ENCODE measurements at regions not wholly inside any gene's neighbourhood (a gene's known extent, or its start where the extent isn't known, plus 50 kb on each side); places are given as distances from the start of the nearest gene placed in this dataset.
"Not testable (repeated sequence)": the region's sequence is repeated elsewhere in the genome, so short reads cannot be mapped to it uniquely, and the experiment has no call there.

- no peak for DNase-seq
Measured at GRCh38 chr13:58379221-58379620, 747.7 kb downstream of the PCDH17 start.

DNA sequence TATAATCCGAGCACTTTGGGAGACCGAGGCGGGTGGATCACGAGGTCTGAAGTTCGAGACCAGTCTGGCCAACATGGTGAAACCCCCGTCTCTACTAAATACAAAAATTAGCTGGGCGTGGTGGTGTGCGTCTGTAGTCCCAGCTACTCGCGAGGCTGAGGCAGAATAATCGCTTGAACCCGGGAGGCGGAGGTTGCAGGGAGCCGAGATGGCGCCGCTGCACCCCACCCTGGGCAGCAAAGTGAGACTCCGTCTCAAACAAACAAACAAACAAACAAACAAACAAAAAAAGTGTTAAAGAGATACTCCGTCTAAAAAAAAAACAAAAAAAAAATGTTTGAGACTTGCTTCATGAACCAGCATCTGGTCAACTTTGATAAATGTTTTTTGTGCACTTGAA lies 753.8 kb downstream of the PCDH17 start:
- not testable (repeated sequence) for DNase-seq

GRCh38 chr13:58397596-58398387 lies 766.2 kb downstream of the PCDH17 start:
- DNase-seq, result no peak

DNA sequence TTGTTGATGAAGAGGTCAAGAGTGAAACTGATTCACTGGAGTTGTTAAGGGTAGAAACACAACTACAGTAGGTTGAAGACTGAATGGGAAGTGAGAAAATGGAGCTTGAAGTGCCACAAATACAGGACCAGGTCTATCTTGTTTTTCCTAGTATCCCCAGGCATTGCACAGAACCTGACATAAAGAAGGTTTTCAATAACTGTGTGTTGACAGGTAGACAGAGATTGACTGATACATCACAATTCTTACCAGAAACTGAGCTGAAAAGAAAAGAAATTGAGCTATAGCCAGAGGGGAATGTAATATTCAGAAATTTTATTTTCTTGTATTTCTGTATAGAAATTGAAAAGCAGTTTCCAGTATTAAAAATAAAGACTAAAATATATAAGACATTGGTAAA lies 767.7 kb downstream of the PCDH17 start:
- no peak for DNase-seq

DNA sequence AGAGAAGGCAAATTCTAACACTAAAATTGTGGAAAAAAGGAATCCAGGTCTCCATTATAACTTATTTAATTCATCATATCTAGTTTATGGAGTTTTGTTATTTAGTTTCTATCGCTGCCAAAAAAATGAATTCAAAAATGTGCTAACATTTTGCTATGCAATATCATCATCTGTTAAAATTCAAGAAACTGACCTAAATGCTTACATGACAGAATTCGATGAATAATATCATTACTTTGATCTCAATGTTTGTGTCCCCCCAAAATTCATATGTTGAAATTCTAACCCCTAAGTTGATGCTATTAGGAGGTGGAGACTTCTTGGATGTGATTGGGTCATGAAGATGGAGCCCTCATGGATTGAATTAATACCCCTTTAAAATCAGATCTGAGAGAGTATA lies 775.0 kb downstream of the PCDH17 start:
- DNase-seq, result no peak

GRCh38 chr13:58429917-58430316 lies 798.4 kb downstream of the PCDH17 start:
- no peak for DNase-seq

DNA sequence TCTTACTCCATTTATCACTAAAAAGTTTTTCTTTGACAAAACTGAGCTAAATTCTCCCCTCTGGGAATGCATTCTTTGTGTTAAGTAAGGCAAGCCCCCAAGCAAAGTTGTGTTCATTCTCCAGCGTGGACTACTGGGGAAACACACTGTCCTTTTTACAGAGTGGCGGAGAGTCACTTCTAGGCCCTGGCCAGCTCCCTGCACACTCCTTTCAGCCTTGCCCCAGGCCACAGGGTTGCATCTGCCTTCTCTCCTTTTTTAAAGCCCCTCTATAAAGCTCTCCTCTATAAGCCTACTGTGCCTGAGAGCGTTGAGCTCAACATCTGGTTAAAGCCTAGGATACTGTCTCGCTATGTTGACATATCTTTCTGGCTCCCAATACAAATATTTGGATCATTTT lies 803.4 kb downstream of the PCDH17 start:
- no peak for DNase-seq

- DNase-seq, result no peak
Measured at GRCh38 chr13:58437427-58437826, 805.9 kb downstream of the PCDH17 start.

- DNase-seq, result no peak
Measured at GRCh38 chr13:58446979-58447378, 815.4 kb downstream of the PCDH17 start.

GRCh38 chr13:58452123-58452623 lies 820.6 kb downstream of the PCDH17 start:
- no peak for DNase-seq

DNA sequence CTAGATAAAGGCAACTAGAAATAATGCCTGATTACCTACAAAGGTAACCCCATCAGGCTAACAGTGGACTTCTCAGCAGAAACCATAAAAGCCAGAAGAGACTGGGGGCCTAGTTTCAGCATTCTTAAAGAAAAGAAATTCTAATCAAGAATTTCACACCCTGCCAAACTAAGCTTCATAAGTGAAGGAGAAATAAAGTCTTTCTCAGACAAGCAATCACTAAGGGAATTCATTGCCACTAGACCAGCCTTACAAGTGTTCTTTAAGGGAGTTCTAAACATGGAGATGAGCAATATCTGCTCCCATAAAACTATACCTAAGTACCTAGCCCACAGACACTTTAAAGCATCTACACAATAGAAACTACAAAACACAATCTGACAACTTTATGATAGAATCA lies 823.5 kb downstream of the PCDH17 start:
- DNase-seq, result no peak

GRCh38 chr13:58461217-58461616 lies 829.7 kb downstream of the PCDH17 start:
- no peak for DNase-seq

DNA sequence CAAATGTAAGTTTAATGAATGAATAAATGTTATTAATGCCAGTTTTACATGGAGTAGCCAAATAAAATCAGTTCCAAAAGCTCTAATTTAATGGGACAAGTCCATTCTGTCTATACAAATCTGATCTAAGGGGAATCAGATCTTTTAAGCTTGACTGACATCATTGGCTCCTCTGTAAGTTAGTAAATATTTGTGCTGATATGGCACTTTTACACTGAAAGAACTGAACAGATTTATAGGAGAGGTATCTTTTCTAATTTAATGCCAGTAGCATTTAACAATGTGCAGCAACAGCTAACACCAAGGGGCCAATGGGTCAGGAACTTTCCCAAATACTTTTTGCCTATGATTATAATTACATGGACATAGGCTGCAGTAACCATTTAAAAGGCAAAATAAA lies 832.3 kb downstream of the PCDH17 start:
- DNase-seq, result no peak

DNA sequence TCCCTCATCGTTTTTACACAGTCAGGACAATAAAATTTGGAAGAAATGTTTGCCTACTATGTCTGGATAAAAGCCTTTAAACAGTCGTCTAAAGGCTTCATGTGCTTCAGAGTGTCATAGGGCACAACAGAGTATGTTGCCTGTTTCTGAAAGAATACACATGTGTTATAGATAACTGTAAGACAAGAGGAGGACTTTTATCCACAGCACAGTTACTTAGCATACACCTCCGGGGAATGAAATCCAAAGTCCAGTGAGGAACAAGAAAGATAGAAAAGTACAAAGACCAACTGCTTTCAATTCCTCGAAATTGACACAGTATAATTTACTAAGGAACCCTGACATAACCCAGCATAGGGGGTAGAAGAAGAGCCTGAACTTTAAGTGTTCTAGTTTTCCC lies 835.6 kb downstream of the PCDH17 start:
- no peak for DNase-seq

GRCh38 chr13:58472483-58472882 lies 840.9 kb downstream of the PCDH17 start:
- no peak for DNase-seq

DNA sequence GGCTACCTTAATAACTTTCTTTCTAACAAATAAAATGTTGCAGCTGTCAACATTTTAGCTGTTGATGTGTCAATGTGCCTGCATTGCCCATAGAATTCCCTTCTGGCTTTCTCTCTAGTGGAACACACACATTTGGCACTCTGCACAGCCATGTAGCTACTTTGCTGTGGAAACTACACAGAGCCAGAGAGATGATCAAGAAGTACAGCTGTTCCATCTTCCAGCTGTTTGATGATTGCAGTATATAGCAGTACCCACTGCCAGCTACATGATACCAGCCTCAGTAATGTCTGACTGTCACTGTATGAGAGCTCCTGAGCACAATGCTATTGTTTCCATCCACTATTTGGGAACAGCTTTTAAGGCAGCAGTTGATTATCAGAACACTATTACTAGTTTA lies 843.0 kb downstream of the PCDH17 start:
- no peak for DNase-seq

DNA sequence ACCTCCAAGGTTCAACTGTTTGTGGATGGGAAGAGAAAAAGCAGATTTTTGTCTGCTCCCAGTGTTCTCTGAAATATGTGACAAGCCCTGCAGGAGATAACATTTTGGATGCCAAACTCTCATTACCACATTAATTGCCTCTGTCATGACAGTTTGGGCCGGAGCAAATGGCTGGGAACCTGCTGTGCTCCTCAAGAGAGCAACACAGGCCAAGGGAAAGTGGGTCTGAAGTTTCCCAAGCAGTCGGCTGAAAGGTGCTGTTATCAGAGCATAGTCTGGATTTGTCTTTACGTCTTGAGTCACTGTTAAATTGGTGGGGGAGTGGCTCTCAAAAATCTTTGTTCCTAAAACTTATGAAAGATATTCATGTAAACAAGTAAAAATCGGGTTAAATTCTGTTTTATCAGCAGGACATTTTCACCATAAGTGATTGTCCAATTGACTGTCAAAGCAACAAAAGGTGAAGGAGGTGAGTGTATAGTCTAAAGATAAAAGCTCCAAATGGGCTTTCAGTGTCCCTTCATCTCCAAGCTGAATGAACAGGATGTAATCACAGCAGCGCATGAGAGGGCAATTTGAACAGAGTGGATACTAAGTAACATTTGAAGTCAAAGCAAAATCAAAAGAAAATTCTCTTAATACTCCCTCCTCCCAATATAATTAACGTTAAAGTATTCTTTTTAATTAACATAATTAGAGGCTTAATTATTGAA lies 844.8 kb downstream of the PCDH17 start:
- DNase-seq, result no peak

DNA sequence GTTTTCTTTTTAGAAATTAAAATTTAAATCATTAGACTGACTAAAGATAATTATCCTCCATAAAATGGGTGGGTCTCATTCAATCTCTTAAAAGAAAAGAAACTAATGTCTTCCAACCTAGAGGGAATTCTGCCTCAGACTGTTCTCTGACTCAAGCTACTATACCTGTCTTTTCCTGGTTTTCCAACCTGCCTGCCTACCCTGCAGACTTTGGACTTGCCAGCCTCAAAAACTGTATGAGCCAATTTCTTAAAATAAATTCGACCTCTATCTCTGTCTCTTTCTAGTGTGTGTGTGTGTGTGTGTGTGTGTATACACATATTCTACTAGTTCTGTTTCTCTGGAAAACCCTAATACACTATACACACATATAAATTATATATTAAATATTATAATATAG lies 847.3 kb downstream of the PCDH17 start:
- no peak for DNase-seq

DNA sequence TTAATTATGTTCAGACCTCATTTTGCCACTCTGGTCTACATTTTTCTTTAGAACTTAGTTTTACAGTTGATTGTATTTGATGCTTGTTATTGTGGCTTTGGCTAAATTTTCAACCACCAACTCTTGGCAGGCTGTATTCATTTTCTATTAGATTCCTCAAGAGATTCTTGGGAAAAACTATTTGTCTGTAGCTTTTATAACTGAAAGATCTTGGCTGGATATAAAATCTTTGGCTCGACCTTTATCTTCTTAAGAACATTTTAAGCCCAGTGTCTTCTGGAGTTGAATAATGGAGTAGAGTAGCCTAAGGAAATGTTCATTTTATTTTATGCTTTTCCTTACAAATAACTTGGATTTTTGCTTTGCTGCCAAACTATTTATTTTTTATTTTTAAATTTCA lies 848.5 kb downstream of the PCDH17 start:
- DNase-seq, result no peak

DNA sequence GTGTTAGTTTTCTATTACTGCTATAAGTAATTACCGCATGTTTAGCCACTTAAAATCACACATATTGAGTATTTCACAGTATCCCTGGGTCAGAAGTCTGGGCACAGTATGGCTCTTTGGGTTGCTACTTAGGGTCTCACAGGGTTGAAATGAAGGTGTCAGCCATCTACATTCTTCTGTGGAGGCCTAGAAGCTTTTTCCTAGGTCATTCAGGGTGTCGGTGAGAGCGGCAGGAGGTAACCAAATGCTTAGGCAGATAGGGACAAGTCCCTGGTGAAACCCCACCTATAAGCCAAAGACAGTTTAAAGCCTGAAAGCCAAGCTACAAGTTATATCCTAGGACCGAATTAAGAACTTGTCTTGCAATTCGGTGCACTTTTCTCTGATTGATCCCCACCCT lies 856.7 kb downstream of the PCDH17 start:
- no peak for DNase-seq

- no peak for DNase-seq
Measured at GRCh38 chr13:58495668-58496067, 864.1 kb downstream of the PCDH17 start.

DNA sequence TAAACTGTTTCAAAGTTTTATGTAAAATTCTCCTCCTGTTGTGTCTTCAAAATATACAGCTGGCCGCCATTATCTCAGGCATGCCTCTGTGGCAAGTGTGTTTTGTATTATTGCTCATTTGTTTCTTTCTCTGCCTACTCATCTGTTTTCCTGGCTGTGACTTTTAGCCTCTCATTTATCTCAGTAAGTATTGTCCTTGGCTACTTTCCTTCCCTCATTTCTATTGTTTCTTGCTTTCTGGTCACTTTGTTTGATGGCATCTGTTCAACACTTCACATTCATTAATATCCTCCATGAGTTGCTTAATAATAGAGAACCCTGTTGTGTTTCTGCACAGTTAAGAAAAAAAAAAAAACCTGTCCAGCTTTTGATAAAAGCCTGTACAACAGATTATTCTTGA lies 869.4 kb downstream of the PCDH17 start:
- no peak for DNase-seq

DNA sequence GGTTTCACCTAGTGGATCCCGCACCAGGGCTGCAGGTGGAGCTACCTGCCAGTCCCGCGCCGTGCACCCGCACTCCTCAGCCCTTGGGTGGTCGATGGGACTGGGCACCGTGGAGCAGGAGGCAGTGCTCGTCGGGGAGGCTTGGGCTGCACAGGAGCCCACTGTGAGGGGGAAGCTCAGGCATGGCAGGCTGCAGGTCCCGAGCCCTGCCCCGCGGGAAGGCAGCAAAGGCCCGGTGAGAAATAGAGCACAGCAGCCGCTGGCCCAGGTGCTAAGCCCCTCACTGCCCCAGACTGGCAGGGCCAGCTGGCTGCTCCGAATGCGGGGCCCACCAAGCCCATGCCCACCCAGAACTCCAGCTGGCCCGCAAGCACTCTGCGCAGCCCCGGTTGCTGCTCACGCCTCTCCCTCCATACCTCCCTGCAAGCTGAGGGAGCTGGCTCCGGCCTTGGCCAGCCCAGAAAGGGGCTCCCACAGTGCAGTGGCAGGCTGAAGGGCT lies 872.7 kb downstream of the PCDH17 start:
- DNase-seq, result not testable (repeated sequence)

DNA sequence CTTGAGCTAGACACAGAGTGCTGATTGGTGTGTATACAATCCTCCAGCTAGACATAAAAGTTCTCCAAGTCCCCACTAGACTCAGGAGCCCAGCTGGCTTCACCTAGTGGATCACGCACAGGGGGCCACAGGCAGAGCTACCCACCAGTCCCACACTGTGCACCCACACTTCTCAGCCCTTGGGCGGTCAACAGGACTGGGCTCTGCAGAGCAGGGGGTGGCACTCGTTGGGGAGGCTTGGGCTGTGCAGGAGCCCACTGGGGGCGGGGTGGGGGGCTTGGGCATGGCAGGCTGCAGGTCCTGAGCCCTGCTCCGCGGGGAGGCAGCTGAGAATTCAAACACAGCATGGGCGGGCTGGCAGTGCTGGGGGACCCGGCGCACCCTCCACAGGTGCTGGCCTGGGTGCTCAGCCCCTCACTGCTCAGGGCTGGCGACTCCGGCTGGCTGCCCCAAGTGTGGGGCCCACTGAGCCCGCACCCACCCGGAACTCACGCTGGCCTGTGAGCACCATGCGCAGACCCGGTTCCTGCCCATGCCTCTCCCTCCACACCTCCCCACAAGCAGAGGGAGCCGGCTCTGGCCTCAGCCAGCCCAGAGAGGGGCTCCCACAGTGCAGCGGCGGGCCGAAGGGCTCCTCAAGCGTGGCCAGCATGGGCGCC lies 873.8 kb downstream of the PCDH17 start:
- DNase-seq, result not testable (repeated sequence)

Data from NCI-H526 (cell line).